ENCODE measurements at regions not wholly inside any gene's neighbourhood (a gene's known extent, or its start where the extent isn't known, plus 50 kb on each side); places are given as distances from the start of the nearest gene placed in this dataset.

DNA sequence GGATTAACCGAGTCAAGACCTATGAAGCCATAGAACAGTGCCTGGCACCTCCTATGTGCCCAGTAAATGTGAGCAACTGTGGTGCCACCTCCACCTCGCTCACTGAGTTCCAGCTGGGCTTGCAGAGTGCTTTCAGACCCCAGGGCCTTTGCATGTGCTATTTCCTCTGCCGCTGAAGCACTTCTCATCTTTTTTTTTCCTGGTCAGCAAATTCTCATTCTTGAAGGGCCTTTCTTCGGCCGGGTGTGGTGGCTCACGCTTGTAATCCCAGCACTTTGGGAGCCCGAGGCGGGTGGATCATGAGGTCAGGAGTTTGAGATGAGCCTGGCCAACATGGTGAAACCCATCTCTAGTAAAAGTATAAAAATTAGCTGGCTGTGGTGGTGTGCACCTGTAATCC lies 76.5 kb downstream of the MSX1 start:
- DNase-seq, result no peak
- Histone ChIP-seq H3K27me3 (no peaks in the 10 kb centered on the region), H3K27ac (no peak overlapping the region), H3K4me1 (no peaks in the 10 kb centered on the region), H3K36me3 (no peaks in the 10 kb centered on the region), H3K9me3 (no peaks in the 10 kb centered on the region), H3K4me3 (no peak overlapping the region)
- in situ Hi-C loops (cut with MboI; ENCODE audit: low sequenced_read_pairs in 4 of 4) (no loop called here), intact Hi-C loops (cut with DNase I; ENCODE audit: low total_unique reads) (no loop called here)
- no peak for ATAC-seq
- no peak for TF ChIP-seq POLR2A (IDR thresholded peaks at IDR 0.05)
- TF ChIP-seq, protein P1, sequence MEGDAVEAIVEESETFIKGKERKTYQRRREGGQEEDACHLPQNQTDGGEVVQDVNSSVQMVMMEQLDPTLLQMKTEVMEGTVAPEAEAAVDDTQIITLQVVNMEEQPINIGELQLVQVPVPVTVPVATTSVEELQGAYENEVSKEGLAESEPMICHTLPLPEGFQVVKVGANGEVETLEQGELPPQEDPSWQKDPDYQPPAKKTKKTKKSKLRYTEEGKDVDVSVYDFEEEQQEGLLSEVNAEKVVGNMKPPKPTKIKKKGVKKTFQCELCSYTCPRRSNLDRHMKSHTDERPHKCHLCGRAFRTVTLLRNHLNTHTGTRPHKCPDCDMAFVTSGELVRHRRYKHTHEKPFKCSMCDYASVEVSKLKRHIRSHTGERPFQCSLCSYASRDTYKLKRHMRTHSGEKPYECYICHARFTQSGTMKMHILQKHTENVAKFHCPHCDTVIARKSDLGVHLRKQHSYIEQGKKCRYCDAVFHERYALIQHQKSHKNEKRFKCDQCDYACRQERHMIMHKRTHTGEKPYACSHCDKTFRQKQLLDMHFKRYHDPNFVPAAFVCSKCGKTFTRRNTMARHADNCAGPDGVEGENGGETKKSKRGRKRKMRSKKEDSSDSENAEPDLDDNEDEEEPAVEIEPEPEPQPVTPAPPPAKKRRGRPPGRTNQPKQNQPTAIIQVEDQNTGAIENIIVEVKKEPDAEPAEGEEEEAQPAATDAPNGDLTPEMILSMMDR (IDR thresholded peaks at IDR 0.05 in 4 of 5, conservative IDR thresholded peaks at IDR 0.05 in 1 of 5), result no peak

GRCh38 chr4:4937926-4938325 lies 78.5 kb downstream of the MSX1 start:
- H3K4me3 ChIP-seq, result no peak overlapping the region
- in situ Hi-C loops (cut with MboI; ENCODE audit: low sequenced_read_pairs in 4 of 4), result no loop called here
- TF ChIP-seq, protein P1 (IDR thresholded peaks at IDR 0.05 in 4 of 5, conservative IDR thresholded peaks at IDR 0.05 in 1 of 5), result no peak
- no peak for TF ChIP-seq POLR2A (IDR thresholded peaks at IDR 0.05)
- H3K27me3 ChIP-seq, result no peaks in the 10 kb centered on the region
- intact Hi-C loops (cut with DNase I; ENCODE audit: low total_unique reads), result no loop called here
- H3K4me1 ChIP-seq, result no peaks in the 10 kb centered on the region
- ATAC-seq (no peak), DNase-seq (no peak)
- no peaks in the 10 kb centered on the region for H3K9me3 ChIP-seq
- no peak overlapping the region for H3K27ac ChIP-seq
- H3K36me3 ChIP-seq, result no peaks in the 10 kb centered on the region

- in situ Hi-C loops (cut with MboI; ENCODE audit: low sequenced_read_pairs in 4 of 4), result no loop called here
- Histone ChIP-seq H3K4me3 (no peak overlapping the region), H3K27ac (no peak overlapping the region), H3K27me3 (no peaks in the 10 kb centered on the region), H3K9me3 (no peaks in the 10 kb centered on the region), H3K36me3 (no peaks in the 10 kb centered on the region), H3K4me1 (no peaks in the 10 kb centered on the region)
- TF ChIP-seq, protein P1 (IDR thresholded peaks at IDR 0.05 in 4 of 5, conservative IDR thresholded peaks at IDR 0.05 in 1 of 5), result no peak
- no peak for TF ChIP-seq POLR2A (IDR thresholded peaks at IDR 0.05)
- ATAC-seq (no peak), DNase-seq (no peak)
- intact Hi-C loops (cut with DNase I; ENCODE audit: low total_unique reads), result no loop called here
These were observed 77.5 kb downstream of the CYTL1 start for GRCh38 chr4:4941751-4942150.

DNA sequence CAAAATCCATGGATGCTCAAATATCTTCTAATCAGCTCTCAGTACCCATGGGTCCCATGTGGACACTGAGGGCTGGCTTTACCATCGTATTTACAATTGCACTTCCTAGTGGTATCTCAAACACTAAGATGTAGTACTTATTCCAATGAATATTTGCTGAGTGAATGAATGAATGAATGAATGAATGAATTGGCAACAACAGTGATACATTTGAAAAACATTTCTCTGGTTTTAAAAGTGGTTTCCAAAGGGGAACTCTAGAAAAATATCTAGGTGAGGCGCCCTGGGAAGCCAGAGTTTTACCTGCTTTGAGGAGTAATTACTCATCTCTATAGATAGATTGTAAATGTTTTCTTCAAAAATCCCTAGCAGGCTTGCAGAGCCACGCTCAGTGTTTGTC lies 76.6 kb downstream of the CYTL1 start:
- Histone ChIP-seq H3K4me1 (no peaks in the 10 kb centered on the region), H3K4me3 (no peak overlapping the region), H3K9me3 (no peaks in the 10 kb centered on the region), H3K36me3 (no peaks in the 10 kb centered on the region), H3K27me3 (no peaks in the 10 kb centered on the region), H3K27ac (no peak overlapping the region)
- in situ Hi-C loops (cut with MboI; ENCODE audit: low sequenced_read_pairs in 4 of 4), result no loop called here
- TF ChIP-seq, protein P1 (IDR thresholded peaks at IDR 0.05 in 4 of 5, conservative IDR thresholded peaks at IDR 0.05 in 1 of 5), result no peak
- no peak for TF ChIP-seq POLR2A (IDR thresholded peaks at IDR 0.05)
- DNase-seq, result no peak
- ATAC-seq, result no peak
- intact Hi-C loops (cut with DNase I; ENCODE audit: low total_unique reads), result no loop called here

- Histone ChIP-seq H3K4me1 (no peaks in the 10 kb centered on the region), H3K36me3 (no peaks in the 10 kb centered on the region), H3K9me3 (no peaks in the 10 kb centered on the region), H3K27me3 (no peaks in the 10 kb centered on the region), H3K4me3 (no peak overlapping the region), H3K27ac (no peak overlapping the region)
- DNase-seq, result no peak
- intact Hi-C loops (cut with DNase I; ENCODE audit: low total_unique reads) (no loop called here), in situ Hi-C loops (cut with MboI; ENCODE audit: low sequenced_read_pairs in 4 of 4) (no loop called here)
- TF ChIP-seq, protein P1 (IDR thresholded peaks at IDR 0.05 in 4 of 5, conservative IDR thresholded peaks at IDR 0.05 in 1 of 5), result no peak
- TF ChIP-seq POLR2A (IDR thresholded peaks at IDR 0.05), result no peak
- ATAC-seq, result no peak
These were observed 74.2 kb downstream of the CYTL1 start for GRCh38 chr4:4945021-4945420.
